ENCODE measurements at regions not wholly inside any gene's neighbourhood (a gene's known extent, or its start where the extent isn't known, plus 50 kb on each side); places are given as distances from the start of the nearest gene placed in this dataset.
"Not testable (repeated sequence)": the region's sequence is repeated elsewhere in the genome, so short reads cannot be mapped to it uniquely, and the experiment has no call there.

DNA sequence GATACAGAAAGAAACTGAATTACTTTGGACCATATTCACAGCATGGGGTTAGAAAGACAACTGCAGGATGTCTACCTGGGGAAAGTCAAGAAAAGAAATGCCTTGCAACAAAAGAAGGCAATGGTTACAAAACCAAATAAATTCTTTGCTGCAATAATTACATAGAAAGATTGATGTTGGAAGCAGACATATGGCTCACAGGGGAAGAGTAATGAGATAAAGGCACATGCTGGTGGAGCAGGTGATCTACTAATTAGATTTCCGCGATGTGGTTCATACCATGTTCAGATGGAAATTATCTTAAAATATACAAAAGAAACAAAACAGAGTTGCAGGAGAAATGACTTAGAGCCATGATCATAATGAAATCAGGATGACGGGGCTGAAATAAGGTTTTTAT, 718.8 kb upstream of the PKDCC start:
- DNase-seq = no peak

DNA sequence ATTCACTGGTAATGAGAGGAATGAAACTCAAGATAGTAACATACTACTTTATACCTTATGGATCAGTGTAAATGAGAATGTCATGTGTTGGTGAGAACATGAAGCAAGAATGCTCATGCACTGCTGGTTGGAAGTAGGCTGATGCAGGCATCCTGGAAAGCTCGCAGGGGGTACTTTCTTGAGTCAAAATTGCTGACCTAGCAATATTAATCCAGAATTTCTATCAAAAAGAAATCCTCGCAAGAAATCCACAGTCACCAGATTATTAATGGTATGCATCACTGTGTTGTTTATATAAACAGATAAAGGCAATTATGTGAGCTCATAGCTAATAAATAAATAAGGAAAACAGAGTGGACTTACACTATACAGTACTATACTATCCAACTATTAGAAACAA, 713.7 kb upstream of the PKDCC start:
- DNase-seq = no peak

DNA sequence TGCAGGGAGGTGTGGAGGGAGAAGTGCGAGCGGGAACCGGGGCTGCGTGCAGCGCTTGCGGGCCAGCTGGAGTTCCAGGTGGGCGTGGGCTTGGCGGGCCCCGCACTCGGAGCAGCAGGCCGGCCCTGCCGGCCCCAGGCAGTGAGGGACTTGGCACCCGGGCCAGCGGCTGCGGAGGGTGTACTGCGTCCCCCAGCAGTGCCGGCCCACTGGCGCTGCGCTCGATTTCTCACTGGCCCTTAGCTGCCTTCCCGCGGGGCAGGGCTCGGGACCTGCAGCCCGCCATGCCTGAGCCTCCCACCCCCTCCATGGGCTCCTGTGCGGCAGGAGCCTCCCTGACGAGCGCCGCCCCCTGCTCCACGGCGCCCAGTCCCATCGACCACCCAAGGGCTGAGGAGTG, 712.2 kb upstream of the PKDCC start:
- DNase-seq = not testable (repeated sequence)

DNA sequence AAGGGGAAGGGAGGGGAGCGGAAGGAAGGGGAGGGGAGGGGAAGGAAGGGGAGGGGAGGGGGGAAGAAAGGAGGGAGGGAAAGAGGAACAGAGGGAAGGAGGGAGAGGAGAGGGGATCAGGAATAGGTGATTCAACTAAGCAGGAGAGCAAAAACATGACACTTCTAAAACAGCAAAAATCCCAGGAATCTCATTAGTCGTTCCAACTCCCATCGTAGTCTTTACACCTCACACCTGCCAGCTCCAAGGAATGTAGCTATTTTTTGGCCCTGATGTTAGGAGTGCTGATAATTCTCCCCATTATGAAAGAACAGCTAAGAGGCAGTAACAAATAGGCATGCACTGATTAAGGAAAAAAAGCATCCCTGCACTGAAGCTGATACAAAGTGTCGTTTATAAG, 709.9 kb upstream of the PKDCC start:
- no peak for DNase-seq

DNA sequence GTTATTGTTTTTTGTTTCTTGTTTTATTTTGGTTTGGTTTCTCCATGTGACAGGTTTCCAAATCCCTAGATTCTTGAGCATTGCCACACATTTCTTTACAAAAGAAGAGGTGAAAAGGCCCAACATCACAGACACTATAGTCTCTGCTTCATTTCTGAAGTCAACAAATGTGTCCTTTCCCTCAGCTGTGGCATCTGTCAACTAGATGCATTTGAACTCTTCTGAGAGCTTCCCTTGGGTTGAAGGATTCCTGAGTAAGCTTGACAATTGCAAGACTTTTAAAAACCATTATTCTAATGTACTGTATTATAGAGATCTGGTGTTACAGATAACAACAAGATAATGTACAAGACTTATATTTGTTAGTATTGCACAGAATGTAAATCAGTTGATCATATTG, 703.3 kb upstream of the PKDCC start:
- no peak for DNase-seq

DNA sequence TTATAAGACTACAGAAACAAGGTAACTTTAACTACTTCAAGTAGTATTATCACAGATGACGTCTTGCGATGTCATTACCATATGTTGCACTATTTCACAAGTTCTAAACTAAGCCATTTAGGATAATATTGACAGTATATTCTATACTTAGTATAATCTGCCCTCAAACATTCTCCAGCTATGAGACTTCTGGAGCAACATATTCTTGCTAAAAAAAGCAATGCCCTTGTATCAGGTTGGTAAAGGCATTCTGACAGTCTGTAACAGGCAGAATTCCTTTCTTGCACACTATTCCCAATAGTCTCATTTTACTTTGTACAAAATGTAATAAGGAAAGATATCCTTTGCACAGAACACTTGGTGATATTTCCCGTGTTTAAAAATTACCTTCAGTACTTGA, 694.8 kb upstream of the PKDCC start:
- DNase-seq = no peak

DNA sequence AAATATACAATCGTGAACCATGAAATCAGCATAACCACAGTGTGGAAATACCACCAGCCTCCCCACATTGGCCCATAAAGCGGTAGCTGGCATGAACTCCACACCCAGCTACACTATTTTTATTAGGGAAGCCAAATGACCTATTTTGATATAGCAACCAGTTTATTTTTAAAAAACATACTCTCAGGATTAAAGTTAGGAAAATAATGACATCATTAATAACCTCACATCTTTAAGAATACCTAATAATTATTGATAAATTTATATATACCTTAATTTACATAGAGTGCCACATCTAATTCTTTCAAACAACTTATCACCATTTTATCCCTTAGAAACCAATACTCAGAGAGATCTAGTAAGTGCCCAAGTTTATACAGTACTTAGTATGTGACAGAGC, 692.0 kb upstream of the PKDCC start:
- no peak for DNase-seq

DNA sequence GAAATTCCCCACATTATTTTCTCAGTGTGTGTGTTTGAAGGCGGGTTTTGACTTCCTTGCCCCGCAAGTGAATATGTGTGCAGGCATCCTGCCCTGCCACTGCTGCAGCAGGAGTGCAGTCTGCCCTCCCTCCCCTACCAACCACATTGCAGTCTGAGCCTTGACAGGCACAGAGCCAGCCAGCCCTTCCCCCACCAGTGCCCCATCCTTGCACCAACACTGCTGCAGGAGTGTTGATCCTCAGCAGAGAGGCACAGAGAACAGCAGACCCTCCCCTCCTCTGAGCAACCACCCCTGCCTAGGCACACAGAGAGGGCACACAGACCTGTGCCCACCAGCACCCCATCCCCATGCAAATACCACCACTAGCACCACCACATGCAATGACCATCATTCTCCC, 683.0 kb upstream of the PKDCC start:
- no peak for DNase-seq

DNA sequence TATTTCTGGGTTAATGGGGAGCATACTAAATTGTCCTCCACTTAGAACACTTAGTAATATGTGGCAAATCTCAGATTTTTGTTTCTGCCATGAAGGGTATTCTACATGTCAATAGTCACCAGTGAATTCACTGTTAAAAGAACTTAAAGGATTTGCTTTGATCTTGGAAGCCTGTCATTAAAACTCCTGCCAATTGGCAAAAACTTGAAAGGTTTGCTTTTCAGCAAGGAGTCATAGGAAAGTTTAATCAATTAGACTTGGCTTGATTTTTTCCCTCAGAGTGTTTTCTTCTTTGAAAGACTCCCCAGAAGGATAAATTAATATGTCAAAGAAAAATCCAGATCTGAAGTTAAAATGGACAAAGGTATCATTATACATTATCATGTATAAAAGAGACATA, 671.9 kb upstream of the PKDCC start:
- DNase-seq = no peak

DNA sequence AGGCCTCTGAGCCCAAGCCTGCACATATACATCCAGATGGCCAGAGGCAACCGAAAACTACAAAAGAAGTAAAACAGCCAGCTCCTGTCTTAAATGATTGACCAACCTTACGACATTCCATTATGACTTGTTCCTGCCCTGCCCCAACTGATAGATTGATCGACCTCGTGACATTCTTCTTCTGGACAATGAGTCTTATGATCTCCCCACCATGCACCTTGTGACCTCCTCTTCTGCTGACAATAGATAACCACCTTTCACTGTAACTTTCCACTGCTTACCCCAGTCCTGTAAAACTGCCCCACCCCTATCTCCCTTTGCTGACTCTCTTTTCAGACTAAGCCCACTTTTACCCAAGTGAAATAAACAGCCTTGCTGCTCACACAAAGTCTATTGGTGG, 670.0 kb upstream of the PKDCC start:
- no peak for DNase-seq

DNA sequence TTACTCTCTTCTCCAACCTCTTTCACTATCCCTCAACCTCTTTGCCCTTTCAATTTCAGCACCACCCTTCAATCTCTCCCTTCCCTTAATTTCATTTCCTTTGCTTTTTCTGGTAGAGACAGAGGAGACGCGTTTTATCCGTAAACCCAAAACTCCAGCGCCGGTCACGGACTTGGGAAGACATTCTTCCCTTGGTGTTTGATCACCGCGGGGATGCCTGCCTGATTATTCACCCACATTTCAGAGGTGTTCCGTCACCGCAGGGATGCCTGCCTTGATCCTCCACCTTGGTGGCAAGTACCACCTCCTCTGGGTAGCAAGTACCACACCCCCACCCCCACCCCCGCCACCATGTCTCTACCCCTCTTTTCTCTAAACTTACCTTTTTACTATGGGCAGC, 669.4 kb upstream of the PKDCC start:
- no peak for DNase-seq

DNA sequence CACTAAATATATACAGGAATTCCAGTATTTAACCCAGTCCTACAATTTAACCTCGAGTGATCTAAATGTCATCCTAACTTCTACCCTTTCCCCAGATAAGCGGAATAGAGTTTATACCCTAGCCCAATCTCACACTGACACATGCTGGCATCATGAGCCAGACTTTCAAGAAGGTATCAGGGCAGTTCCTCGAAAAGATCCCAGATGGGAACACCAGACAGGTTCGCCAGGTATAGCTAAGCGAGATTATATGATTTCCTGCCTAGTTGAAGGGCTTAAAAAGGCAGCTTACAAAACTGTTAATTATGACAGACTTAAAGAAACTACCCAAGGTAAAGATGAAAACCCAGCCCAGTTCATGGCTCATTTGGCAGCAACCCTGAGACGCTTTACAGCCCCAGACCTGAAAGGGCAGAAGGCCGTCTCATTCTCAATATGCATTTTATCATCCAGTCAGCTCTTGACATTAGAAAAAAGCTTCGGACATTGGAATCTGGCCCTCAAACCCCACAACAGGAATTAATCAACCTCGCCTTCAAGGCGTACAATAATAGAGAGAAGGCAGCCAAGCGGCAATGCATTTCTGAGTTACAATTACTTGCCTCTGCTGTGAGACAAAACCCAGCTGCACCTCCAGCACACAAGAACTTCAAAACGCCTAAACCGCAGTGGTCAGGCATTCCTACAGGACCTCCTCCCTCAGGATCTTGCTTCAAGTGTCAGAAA, 668.2 kb upstream of the PKDCC start:
- no peak for DNase-seq

DNA sequence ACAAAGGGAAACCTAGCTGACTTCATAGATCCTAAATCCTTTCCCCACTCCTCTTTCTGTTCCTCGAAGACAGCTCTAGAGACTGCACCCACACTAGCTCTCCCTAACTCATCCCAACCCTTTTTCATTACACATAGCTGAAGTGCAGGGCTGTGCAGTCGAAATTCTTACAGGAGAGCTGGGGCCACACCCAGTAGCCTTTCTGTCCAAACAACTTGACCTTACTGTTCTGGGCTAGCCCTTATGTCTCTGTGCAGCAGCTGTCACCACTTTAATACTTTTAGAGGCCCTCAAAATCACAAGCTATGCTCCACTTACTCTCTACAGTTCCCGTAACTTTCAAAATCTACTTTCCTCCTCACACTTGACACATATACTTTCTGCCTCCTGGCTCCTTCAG, 666.1 kb upstream of the PKDCC start:
- DNase-seq = no peak

DNA sequence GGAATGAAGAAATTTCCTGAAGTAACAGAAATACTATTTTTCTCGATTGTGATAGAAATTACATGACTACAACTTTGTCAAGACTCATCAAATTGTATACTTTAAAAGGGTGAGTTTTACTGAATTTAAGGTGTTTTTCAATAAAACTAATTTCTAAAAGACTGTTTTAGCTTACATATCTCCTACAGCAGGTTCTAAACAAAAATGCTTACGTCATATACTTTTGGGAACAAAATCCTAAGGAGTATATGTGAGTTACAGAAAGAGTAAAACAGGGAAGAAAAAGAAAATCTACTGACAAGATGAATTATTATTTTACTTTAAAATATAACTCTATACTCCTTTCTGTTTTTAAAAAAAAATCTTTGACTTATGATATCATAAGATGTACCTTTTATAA, 660.3 kb upstream of the PKDCC start:
- DNase-seq = no peak

DNA sequence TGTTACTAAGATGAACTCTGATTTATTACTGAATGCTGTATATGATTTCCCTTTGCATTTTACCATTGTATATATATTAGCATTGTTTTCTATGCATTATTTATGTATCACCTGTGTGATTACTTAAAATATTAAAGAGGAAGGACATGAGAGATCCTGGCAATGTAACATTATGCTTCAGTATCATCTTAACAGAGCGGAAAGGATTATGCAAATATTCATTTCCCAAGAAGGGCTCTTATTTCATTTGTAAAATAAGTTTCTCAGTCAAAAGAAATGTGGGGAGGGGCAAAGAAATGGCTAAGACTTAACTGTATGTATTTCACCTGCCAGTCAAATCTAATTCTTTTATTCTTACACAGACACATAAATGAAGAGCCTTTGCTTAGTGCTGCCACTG, 654.2 kb upstream of the PKDCC start:
- no peak for DNase-seq

DNA sequence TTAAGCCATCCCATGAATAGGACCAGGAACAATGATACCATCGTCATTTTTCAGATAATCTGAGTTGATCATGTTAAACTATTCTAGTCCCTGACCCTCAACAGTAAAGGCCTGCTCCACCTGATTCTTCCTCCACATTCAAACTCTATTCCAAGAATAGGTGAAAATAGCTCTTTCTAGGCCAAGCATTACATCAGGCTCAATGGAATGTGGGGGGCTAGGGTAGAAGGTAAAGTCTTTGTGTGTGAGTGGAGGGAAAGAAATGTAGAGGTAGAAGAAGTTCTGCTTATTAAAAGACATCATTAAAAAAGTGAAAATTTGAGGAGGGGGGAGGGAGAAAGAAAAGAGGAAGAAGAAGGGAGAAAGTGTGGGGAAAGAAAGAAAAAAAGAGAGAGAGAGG, 653.3 kb upstream of the PKDCC start:
- no peak for DNase-seq

DNA sequence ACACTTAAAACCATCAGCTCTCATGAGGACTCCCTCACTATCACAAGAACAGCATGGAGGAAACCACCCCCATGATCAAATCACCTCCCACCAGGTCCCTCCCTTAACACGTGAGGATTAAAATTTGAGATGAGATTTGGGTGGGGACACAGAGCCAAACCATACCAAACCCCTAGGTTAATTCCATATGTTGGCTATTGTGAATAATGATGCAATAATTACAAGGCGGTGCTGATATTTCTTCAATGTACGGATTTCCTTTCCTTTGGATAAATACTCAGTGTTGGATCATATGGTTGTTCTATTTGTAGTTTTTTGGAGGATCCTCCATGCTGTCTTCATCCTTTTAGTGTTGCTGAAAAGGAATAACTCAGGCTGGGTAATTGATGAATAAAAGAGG, 652.1 kb upstream of the PKDCC start:
- DNase-seq = no peak

DNA sequence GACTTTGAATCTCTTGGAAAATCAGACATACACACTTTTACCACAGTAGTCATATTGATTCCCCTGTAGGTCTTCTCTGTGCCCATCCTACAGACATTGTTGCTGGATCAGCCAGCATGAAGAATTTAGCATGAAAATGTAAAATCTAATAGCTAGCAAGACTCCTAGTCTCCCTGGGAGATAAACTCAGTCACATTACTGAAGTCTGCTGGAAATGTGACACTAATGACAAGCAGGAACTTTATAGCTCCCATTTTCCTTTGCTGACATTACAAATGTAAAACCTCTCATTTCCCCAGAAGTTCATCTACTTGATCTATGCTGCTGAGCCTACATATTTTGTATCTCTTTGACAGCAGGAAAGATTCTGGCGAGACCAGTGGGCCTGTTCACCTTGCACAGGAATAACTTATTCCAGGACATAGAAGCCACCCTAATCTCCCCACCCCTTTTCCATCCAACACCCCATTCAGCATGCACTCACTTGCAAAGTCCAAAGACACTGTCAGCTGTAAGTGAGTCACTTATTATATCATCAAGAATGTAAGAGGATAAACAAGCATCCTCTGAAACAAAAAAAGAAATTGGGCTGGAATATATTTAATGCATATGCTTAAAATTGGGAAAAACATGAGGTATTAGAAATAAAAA, 648.3 kb upstream of the PKDCC start:
- DNase-seq = no peak

DNA sequence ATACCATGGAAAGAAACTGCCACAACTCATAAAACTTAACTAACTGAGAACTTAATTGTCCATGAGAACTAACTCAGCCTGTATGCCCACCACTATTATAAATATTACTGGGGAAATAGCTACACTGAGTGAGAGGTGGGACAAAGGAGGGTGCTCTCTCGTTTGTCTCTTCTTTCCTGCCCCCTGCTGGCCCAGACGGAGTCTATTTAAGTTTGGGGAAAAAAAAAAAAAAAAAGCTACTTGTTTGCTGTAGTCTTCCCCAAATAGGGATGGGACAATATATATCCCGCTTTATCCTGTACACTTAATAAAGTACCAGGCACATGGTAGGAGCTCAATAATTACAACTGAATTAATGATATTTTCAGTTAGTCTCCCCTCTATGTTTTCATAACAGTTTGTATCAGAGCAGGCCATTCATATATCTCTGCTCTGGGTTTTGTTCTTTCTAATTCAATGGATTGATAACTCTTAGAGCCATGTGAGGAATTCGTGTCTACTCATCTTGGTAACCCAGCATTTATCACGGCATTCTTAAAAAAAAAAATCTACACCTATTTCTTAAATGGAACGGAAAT, 647.6 kb upstream of the PKDCC start:
- no peak for DNase-seq

DNA sequence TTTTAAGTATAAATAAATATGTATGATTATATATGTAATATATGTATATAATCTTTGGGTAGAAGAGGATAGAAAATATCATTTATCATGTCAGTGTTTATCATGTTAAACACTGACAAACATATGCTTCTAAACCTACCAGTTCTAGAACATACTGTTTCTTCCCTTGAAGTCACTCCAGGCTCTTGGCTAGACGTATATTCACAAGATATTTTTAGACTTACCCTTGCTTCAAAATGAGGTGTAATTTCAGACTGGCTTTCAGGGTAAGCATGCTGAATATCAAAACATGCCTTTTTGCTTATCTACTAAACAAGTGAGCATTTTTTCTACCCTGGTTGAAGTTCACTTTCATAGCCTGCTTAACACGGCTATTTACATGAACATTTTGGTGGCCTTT, 642.4 kb upstream of the PKDCC start:
- no peak for DNase-seq

DNA sequence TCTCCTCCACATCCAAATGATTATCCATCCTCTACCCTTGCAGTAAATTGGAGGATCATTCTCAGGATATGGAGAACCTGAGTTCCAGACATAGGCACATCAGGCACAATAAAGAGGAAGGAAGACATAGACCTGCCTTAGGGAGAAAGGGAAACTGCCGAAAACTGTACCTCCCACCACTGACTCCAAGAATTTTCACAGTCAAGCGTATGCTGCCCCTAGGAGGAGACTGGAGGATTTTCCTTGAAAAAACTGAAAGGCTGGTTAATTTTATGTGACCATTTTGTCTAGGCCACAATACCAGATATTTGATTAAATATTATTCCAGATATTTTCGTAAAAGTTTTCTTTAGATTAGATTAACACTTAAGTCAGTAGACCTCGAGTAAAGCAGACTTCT, 638.5 kb upstream of the PKDCC start:
- DNase-seq = no peak

DNA sequence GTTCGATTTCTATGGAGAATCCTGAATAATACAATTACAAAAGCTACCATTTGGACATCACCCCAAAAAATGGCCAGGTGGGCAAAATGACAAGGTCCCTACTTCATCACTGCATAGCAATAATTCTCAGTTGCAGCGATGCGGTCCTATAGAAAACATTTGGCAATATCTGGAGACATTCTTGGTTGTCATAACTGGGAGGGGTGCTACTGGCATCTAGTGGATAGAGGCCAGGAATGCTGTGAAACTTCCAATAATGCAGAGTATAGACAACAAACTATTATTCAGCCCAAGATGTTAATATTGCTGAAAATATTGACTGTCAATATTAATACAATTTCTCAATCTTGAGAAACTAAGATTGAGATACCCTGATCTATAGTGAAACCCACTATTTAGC, 637.8 kb upstream of the PKDCC start:
- no peak for DNase-seq

DNA sequence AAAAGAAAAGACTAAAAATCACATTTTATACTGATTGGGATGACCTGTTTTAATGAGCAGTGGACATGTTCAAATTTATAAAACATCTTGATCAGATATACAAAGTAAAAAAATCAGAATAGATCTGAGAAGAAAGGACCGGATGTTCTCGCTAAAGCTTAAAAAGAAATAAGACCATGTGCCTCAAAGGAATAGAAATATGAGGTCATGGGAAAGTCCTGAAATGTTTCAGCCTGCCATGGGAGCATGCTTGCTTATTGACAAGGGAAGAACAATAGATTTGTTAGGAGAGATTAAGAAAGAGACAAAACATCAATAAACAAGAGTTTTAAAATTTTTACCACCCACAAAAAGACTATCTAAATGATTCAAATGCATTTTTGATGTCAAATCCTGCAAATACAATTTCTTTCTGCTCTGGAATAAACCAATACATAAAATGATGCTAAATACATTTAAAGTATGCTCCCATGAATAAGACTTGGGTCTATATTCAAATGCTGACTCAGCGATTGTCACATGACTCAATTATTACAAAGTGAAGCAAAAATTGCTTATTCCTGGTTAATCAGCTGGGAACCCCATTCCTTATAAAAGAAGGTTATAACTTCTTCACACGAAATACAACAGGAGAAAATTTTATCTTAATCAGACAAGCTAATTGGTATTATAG, 633.9 kb upstream of the PKDCC start:
- no peak for DNase-seq

Measured in left hindlimb (tissue), 1 donor.